ENCODE measurements at regions not wholly inside any gene's neighbourhood (a gene's known extent, or its start where the extent isn't known, plus 50 kb on each side); places are given as distances from the start of the nearest gene placed in this dataset.
"Not testable (repeated sequence)": the region's sequence is repeated elsewhere in the genome, so short reads cannot be mapped to it uniquely, and the experiment has no call there.

DNA sequence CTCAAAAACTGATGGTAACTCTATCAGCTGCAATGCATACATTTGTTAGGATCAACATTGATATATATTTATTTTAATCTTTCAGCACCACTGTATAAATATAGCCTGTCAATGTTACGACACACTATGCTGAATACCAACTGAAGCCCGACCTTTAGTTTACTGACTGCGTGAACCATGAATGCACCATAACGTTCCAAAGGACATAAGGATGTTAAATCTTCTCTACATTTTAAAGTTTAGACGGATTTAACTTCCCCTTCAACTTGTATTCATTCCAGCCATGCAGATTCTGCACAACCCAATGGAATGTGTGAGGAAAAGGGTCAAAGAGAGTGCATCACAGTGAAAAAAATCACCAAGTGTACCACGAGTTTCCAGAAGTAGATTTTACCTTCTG lies 489.5 kb downstream of the IRS1 start:
- no peak for DNase-seq

DNA sequence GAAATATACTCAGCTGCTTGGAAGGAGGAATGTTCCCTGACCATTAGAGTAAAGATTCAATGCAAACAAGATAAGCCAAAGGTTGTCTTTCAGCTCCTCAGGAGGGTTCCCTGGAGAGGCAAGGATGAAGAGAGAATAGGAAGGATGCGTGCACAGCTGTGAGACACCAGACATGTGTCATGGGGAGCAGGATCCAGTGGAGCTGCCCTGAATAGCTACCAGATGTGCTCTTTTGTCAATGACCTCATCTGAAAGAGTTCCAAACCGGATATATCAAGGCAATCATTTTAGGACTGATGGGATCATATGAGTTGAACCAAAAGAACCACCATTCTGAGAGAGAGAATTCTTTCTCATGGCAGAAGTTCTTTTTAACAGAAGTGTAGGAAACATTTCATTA lies 490.6 kb downstream of the IRS1 start:
- DNase-seq: no peak

DNA sequence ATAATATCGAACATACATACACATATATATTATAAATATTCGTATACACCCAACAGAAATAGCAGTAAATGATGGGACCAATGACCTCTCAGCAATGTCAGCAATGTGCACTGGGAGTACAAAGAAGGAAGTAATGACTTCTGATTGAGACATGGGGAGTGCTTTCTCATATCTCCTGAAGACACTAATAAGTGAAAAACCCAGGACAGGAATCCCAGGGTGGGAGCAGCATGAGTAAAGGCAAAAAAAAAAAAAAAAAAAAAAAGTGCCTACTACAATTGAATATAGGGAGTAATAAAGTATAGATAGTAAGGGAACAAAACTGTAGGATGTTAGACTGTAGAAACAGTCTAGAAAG lies 491.3 kb downstream of the IRS1 start:
- no peak for DNase-seq

- no peak for DNase-seq
Measured at GRCh38 chr2:226307487-226308322, 491.9 kb downstream of the IRS1 start.

GRCh38 chr2:226306969-226307368 lies 492.7 kb downstream of the IRS1 start:
- DNase-seq: no peak

DNA sequence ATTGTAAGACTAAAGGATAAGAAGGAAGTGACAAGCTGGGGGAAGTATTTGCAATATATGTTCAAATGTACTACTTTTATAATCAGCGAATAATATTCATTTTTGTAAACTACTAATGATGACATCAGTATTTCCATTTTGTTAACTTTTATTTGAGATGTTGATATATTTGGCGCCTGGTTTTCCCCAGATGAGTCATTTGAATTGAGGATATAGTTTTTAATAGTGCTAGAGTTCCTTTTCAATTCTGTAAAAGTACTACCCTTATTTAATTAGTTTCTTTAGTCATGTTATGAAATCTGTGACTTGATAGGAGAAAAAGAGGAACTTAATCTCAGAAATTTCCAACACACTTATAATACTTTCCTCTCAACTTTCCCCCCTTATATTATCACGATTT lies 495.3 kb downstream of the IRS1 start:
- no peak for DNase-seq

- DNase-seq: no peak
Measured at GRCh38 chr2:226303707-226304106, 495.9 kb downstream of the IRS1 start.

- DNase-seq: no peak
Measured at GRCh38 chr2:226300196-226300886, 499.3 kb downstream of the IRS1 start.

DNA sequence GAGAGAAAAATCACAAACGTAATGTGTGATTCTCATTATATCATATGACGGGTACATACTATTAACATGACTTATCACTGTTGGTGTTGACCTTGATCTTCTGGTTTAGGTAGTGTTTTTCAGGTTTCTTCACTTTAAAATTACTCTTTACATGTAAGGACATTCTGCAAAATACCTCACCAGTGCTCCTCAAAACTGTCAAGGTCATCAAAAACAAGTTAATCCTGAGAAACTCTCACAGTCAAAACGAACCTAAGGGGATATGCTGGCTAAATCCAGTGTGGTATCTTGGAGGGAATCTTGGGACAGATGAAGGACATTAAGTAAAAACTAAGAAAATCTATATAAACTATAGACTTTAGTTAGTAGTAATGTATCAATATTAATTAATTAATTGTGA lies 499.8 kb downstream of the IRS1 start:
- no peak for DNase-seq

DNA sequence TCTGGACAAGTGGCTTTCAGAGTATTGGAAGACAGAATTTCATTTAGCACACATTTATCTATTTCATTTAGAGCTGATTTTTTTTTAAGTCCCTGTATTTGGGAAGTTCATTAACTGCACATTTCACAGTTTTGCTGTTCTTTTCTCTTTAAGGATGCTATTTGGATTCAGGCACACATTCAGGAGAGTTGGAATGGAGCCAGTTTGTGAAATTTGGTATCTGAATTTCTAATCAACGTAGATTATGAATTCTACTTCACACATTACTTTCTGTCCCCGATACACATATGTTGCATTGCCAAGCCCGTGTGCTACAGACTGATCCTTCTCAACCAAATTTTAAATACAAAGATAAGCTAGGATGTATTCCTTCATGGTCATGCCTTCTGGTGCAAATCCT lies 503.9 kb downstream of the IRS1 start:
- no peak for DNase-seq

DNA sequence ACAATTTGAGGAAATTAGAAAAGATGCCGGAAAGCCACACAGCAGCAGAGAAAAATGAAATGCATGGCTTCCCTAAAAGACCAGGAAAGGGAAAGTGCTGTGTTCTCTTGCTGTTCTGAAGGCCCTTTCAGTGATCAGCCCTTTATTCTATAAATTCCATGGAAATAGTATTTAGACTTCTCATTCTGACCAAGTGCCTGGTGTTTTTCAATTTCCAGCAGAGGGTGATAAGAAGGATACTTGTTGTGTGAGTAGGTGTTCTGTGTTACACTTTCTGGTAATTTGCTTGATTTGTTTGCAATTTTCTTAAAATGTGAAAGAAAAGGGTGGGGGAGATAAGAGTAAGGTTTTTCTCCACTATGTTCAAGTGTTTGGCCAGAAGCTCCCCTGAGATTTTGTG lies 504.5 kb downstream of the IRS1 start:
- no peak for DNase-seq

DNA sequence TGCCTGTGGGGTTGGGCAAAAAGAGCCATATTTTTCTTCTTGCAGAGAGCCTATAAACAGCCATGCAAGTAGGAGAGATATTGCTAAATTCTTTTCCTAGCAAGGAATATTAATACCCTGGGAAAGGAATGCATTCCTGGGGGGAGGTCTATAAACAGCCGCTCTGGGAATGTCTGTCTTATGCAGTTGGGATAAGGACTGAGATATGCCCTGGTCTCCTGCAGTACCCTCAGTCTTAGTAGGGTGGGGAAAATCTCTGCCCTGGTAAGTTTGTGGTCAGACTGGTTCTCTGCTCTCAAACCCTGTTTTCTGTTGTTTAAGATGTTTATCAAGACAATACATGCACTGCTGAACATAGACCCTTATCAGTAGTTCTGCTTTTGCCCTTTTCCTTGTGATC lies 508.3 kb downstream of the IRS1 start:
- not testable (repeated sequence) for DNase-seq

DNA sequence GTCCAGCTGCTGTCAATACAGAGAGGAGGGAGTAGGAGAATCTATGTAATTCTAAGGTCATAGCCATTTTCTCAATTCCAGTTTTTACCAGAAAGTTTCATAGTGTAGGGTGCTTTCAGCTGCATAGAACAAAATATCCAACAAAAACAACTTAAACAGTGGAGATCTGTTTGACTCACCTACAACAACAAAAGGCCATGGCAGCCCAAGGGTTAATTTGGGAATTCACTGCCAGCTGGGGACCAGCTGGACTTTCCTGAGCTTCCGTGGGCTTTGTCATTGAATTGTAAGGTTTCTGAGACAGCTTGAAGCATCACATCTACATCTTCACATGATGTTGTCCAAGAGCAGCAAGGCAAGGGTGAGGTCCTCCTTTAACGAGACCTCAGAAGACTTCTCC lies 512.7 kb downstream of the IRS1 start:
- no peak for DNase-seq

- DNase-seq: no peak
Measured at GRCh38 chr2:226283796-226284195, 515.8 kb downstream of the IRS1 start.

- DNase-seq: no peak
Measured at GRCh38 chr2:226282151-226282550, 517.5 kb downstream of the IRS1 start.

DNA sequence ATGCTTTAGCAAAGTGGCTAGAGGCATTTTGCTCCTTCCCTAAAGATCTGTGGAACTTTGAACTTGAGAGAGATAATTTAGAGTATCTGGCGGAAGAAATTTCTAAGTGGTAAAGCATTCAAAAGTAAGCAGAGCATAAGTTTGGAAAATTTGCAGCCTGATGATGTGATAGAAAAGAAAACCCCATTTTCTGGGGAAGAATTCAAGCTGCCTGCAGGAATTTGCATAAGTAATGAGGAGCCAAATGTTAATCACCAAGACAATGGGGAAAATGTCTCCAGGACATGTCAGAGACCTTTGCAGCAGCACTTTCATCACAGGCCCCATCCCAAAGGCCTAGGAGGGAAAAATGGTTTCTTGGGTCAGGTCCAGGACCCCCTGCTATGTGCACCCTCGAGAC lies 519.5 kb downstream of the IRS1 start:
- DNase-seq: not testable (repeated sequence)

GRCh38 chr2:226275215-226275614 lies 524.4 kb downstream of the IRS1 start:
- DNase-seq: no peak

DNA sequence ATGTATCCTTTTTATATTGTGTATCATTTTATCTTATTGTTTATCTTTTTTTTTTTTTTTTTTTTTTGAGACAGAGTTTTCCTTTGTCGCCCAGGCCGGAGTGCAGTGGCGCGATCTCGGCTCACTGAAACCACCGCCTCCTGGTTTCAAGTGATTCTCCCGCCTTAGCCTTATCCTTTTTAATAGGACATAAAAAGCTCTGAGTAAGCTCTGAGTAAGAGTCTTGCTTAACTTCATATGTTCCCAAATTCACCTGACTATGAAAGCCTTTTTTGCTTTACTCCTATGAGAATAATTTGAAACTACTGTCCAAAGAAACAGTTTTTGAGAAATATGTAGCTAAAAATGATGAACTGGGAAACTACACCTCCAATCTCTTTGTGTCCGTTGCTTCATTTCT lies 525.5 kb downstream of the IRS1 start:
- DNase-seq: no peak

DNA sequence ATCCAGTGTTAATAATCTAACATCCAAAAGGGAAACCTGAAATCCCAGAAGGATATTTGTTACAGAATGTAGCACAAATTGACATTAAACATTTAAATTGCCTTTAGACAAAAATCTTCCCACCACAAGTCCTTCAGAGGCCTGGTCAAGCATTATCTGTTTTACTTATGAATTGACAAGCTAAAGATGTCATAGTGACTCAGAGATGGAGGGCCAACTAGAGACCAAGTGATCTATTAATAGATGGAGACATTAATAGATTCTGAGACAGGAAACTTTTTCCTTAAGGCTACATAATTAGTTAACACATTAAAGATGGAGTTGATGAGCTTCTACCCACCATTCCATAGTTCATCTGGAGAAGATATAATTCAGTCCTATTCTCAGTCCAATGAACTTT lies 526.2 kb downstream of the IRS1 start:
- DNase-seq: no peak

- no peak for DNase-seq
Measured at GRCh38 chr2:226272435-226272834, 527.2 kb downstream of the IRS1 start.

DNA sequence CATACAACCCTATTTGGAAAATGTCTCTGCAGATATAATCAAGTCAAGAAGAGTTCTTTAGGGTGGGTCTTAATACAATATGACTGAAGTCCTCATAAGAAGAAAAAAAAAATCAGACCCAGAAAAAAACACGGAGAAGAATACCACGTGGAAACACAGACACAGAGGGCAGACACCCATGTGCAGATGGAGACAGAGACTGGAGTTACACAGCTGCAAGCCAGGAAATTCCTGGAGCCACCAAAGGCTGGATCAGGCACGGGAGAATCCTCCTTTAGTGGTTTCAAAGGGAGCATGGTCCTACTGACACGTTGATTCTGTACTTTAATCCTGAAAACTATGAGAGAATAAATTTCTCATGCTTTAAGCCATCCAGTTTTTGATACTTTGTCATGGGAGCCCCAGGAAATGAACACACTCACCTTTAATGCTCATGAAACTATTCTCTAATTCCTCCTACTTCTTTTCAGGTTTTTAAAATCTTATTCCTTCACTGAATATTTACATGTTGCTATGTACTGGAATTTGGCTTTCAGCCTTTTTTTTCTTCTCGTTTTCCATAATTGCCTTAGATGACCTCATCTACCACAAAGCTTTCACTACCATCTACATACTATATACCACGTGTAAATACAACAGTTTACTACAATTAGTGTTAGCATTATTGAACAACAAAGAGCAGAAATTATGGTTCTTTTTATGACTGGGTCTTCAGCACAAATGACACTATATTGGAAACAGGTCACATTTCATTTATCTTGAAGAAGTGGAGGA lies 529.1 kb downstream of the IRS1 start:
- DNase-seq: no peak

- DNase-seq: no peak
Measured at GRCh38 chr2:226267516-226268289, 531.9 kb downstream of the IRS1 start.

Data from stimulated activated CD4-positive, alpha-beta T cell treated with anti-CD3 and anti-CD28 coated beads, Interleukin-1b, Interleukin-23, amount 100 ng/mL, for 48 hours (primary cell).